Heart left ventricle (tissue), 13 donors: ENCODE measurements at regions not wholly inside any gene's neighbourhood (a gene's known extent, or its start where the extent isn't known, plus 50 kb on each side); places are given as distances from the start of the nearest gene placed in this dataset.

ENCODE experiments used
- CTCF ChIP-seq, 12 donors: fragments of 200-600 bp; sonication (generic) in 4 of 12; IDR thresholded peaks; one replicate each; pipeline versions ENCODE4 v1.5.0 to v1.8.0; 2018 to 2022; ENCODE audit warnings: antibody characterized with exemption in 12 of 12, mild to moderate bottlenecking in 5 of 12
- POLR2A ChIP-seq, 2 donors: fragments of 450-650 bp; IDR thresholded peaks; one replicate each; pipeline ENCODE4 v1.6.1; 2017; ENCODE audit warnings: antibody characterized with exemption in 2 of 2, mild to moderate bottlenecking in 2 of 2, moderate library complexity in 2 of 2
- donor health status: ischemic (EF 13 %, LVEDD 7.1; RV severe dilation, severe dysfunction).
- donor health status: DM: no; HTN: yes; CAD: no.
- donor health status: DM: no; HTN: no; CAD: no.
- donor health status: ischemic (EF 25% LVEDD 6.9; RV normal size, moderate dysfunction).
- donor health status: ischemic (EF 25% LVEDD 5.7; RV mildly dilated, moderate dysfunction).
- donor health status: ischemic (EF 35%, LVEDD 5.7; RV mildly dilated, moderate dysfunction).
- donor health status: nonischemic (EF 11% LVEDD 7.7; RV severe dilation, severe dysfunction).
- donor health status: DM: yes; HTN: yes; CAD: no.
- donor health status: PGD.
- donor health status: ischemic (EF 29% LVEDD 5.4; RV normal size, mild dysfunction).
- donor health status: nonischemic (EF 23%, LVEDD 6.1; RV moderate dilation, normal function).

GRCh38 chr2:177001334-177001733, 211.3 kb upstream of the HNRNPA3 start:
- TF ChIP-seq CTCF (IDR thresholded peaks at IDR 0.05) (no peak), POLR2A (IDR thresholded peaks at IDR 0.05) (no peak)
